Activated naive CD8-positive, alpha-beta T cell treated with anti-CD3 and anti-CD28 coated beads, Interleukin-2, amount 50 U/mL, for 24 hours (primary cell): ENCODE measurements at regions not wholly inside any gene's neighbourhood (a gene's known extent, or its start where the extent isn't known, plus 50 kb on each side); places are given as distances from the start of the nearest gene placed in this dataset.
A peak's percentile ranks its signal among the peaks of the same experiment; 100 is the strongest.
"Not testable (repeated sequence)": the region's sequence is repeated elsewhere in the genome, so short reads cannot be mapped to it uniquely, and the experiment has no call there.

Experiments
- ATAC-seq: fragments of 150-1000 bp; cut with Tn5 transposase; one replicate; pipeline ENCODE4 v1.10.0; 2021
- DNase-seq: peaks from one replicate; pipeline ENCODE4 v3.0.0; 2021
- H3K27ac Mint-ChIP-seq: one replicate; pipeline ENCODE4 v1.8.0; 2021; ENCODE audit warnings: mild to moderate bottlenecking, mixed read lengths
- H3K27me3 Mint-ChIP-seq: one replicate; pipeline ENCODE4 v1.8.0; 2021; ENCODE audit warnings: mixed read lengths
- H3K36me3 Mint-ChIP-seq: one replicate; pipeline ENCODE4 v1.8.0; 2021; ENCODE audit warnings: low read depth, mixed read lengths
- H3K4me1 Mint-ChIP-seq: one replicate; pipeline ENCODE4 v1.8.0; 2021; ENCODE audit warnings: mixed read lengths
- H3K4me3 Mint-ChIP-seq: one replicate; pipeline ENCODE4 v1.8.0; 2021; ENCODE audit warnings: mild to moderate bottlenecking, moderate library complexity, mixed read lengths
- H3K9me3 Mint-ChIP-seq: one replicate; pipeline ENCODE4 v1.8.0; 2021; ENCODE audit warnings: mixed read lengths

GRCh38 chr13:23966221-23966690 lies 69.0 kb upstream of the C1QTNF9B start:
- peaks cover 19% of the 10 kb centered on the region for H3K4me1 Mint-ChIP-seq
- DNase-seq (no peak), ATAC-seq (no peak)
- no peaks in the 10 kb centered on the region for H3K9me3 Mint-ChIP-seq
- H3K36me3 Mint-ChIP-seq, result no peaks in the 10 kb centered on the region
- peak overlapping the region; percentile 54 for H3K4me3 Mint-ChIP-seq
- no peak overlapping the region for H3K27ac Mint-ChIP-seq
- no peaks in the 10 kb centered on the region for H3K27me3 Mint-ChIP-seq

DNA sequence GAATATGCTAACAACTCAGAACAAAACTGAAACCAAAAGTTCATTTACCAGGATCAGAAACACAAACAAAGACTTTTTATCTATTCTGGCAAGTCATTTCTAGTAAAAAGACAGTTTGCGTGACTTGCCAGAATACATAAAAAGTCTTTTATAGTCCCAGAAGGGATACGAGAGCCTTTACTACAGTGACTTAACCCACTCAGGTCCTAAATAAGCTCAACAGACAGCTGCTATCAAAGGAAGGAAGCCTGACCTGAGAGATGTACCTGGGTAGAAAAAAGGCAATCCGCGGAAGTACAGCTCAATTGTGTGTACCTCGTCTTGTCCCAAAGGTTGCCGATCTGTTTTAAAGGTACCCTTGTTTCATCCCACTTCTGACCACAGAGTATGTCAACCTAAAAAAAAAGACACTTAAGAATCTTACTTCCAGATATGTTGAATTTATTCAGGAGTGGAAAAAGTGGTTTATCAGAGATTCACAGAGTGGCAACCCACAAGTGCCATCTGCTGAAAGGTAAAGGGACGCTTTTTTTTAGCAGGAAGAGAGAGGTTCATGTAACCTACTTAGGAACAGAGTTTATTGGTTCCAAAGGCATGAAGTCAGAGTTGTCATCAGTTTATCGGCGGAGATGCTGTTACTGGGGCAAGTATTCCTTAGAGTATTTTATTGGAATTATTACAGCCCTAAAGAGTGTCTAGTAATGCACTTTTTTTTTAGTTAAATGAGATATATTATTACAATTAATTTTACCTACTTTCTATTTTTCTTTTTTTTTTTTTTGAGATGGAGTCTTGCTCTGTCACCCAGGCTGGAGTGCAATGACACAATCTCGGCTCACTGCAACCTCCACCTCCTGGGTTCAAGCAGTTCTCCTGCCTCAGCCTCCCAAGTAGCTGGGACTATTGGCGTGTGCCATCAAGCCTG lies 69.7 kb upstream of the C1QTNF9B start:
- Mint-ChIP-seq H3K27me3 (no peaks in the 10 kb centered on the region), H3K27ac (peak overlapping the region; percentile 32), H3K36me3 (no peaks in the 10 kb centered on the region), H3K9me3 (no peaks in the 10 kb centered on the region), H3K4me1 (peaks cover 18% of the 10 kb centered on the region), H3K4me3 (peak overlapping the region; percentile 54)
- ATAC-seq (peak; percentile 49), DNase-seq (no peak)

GRCh38 chr13:23967792-23968191 lies 70.5 kb upstream of the C1QTNF9B start:
- not testable (repeated sequence) for H3K27me3 Mint-ChIP-seq, H3K36me3 Mint-ChIP-seq, H3K9me3 Mint-ChIP-seq, DNase-seq, ATAC-seq
- Mint-ChIP-seq H3K4me1 (peaks cover 18% of the 10 kb centered on the region), H3K4me3 (peak overlapping the region; percentile 3), H3K27ac (peak overlapping the region; percentile 16)

GRCh38 chr13:23969647-23970046 lies 72.3 kb upstream of the C1QTNF9B start:
- Mint-ChIP-seq H3K27ac (no peak overlapping the region), H3K4me3 (no peak overlapping the region), H3K36me3 (no peaks in the 10 kb centered on the region), H3K9me3 (no peaks in the 10 kb centered on the region), H3K4me1 (peaks cover 16% of the 10 kb centered on the region), H3K27me3 (no peaks in the 10 kb centered on the region)
- DNase-seq, result no peak
- no peak for ATAC-seq

DNA sequence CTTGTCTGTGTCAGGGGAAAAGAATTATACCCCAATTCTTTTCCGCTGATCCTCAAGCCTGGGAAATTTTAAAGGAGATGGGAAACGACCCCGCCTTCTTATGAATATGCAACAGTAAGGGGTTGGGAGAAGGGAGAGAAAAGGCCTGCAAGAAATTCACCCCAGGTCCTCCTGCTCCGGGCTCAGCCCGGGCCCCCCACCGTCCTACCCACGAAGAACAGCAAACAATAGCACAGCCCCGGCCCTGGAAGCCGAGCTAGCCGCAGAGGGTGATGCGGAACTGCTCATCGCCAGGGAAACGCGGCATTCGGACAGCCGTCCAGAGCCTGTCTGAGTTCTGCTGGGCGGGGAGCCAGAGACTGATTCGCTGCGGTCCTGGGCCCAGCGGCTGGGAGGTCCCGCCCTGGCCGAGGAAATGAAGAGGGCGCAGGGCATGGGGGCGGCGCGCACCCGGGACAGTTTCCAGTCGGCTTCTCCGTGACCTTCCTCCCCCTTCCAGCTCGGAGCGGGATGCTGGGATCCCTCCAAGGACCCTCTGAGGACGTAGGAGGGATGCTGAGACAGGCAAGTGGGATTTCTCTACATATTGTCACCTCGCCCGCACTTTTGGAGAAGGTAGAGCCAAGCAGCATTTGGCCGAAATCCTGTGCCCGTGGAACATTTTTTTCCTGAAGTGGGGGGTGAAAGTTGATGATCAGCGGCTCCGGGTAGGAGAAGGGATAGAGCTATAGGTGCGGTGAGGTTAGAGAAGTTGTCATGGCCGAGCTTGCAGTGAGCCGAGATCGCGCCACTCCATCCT lies 82.3 kb upstream of the C1QTNF9B start:
- peaks cover 15% of the 10 kb centered on the region for H3K4me1 Mint-ChIP-seq
- H3K27me3 Mint-ChIP-seq, result peaks cover 22% of the 10 kb centered on the region
- H3K4me3 Mint-ChIP-seq, result peak overlapping the region; percentile 85
- ATAC-seq (peak; percentile 66), DNase-seq (peak; percentile 38)
- H3K36me3 Mint-ChIP-seq, result no peaks in the 10 kb centered on the region
- H3K27ac Mint-ChIP-seq, result peak overlapping the region; percentile 82
- H3K9me3 Mint-ChIP-seq, result no peaks in the 10 kb centered on the region

DNA sequence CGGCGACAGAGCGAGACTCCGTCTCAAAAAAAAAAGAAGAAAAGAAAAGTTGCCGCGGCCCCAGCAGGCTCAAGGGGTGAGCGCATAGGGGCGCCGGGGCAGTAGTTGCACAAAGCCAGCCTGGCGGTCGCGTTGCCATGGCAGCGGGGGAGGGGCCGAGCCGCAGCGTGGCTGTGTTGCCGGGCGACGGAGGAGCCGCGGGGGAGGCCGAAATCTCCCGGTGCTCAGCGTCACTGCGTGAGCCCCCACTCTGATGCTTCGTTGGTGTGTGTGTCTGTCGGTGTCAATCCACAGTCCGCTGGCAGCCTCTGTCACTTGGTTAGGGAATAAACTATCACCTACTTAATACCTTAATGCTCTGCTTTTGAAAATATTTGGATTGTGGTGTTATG lies 82.9 kb upstream of the C1QTNF9B start:
- peaks cover 15% of the 10 kb centered on the region for H3K4me1 Mint-ChIP-seq
- H3K27ac Mint-ChIP-seq, result peak overlapping the region; percentile 82
- peaks cover 22% of the 10 kb centered on the region for H3K27me3 Mint-ChIP-seq
- peak; percentile 94 for ATAC-seq
- no peaks in the 10 kb centered on the region for H3K36me3 Mint-ChIP-seq
- DNase-seq, result peak; percentile 92
- no peaks in the 10 kb centered on the region for H3K9me3 Mint-ChIP-seq
- peak overlapping the region; percentile 85 for H3K4me3 Mint-ChIP-seq

GRCh38 chr13:23983671-23984070 lies 86.4 kb upstream of the C1QTNF9B start:
- DNase-seq (no peak), ATAC-seq (no peak)
- peaks cover 15% of the 10 kb centered on the region for H3K4me1 Mint-ChIP-seq
- H3K27me3 Mint-ChIP-seq, result peaks cover 12% of the 10 kb centered on the region
- no peak overlapping the region for H3K27ac Mint-ChIP-seq
- no peaks in the 10 kb centered on the region for H3K9me3 Mint-ChIP-seq
- H3K36me3 Mint-ChIP-seq, result no peaks in the 10 kb centered on the region
- H3K4me3 Mint-ChIP-seq, result no peak overlapping the region

DNA sequence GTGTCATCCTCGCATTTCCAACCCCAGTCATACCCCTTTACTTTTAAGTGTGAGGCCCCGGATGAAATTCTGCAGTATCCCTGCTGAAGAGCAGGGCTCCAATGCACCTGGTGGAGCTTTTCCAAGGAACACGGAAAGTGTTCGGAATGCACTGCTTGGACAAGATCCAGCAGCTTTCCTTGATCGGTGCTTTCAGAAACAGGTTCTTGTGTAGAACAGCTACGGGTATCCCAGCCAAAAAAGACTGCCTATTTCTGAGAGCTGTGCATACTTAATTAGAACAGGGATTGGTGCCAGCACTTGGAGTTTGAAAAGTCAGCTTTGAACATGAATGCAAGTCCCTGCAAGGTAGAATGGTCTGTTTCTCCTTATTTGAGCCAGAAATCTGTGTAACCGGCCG lies 87.2 kb upstream of the C1QTNF9B start:
- H3K4me3 Mint-ChIP-seq, result no peak overlapping the region
- peaks cover 10% of the 10 kb centered on the region for H3K27me3 Mint-ChIP-seq
- no peaks in the 10 kb centered on the region for H3K9me3 Mint-ChIP-seq
- H3K27ac Mint-ChIP-seq, result no peak overlapping the region
- peaks cover 10% of the 10 kb centered on the region for H3K4me1 Mint-ChIP-seq
- DNase-seq, result no peak
- ATAC-seq, result no peak
- no peaks in the 10 kb centered on the region for H3K36me3 Mint-ChIP-seq

- Mint-ChIP-seq H3K27ac (no peak overlapping the region), H3K4me1 (peaks cover 5% of the 10 kb centered on the region), H3K27me3 (peaks cover 6% of the 10 kb centered on the region), H3K9me3 (no peaks in the 10 kb centered on the region), H3K36me3 (no peaks in the 10 kb centered on the region), H3K4me3 (no peak overlapping the region)
- DNase-seq (no peak), ATAC-seq (no peak)
Observed at GRCh38 chr13:23985060-23985459, 87.8 kb upstream of the C1QTNF9B start.

DNA sequence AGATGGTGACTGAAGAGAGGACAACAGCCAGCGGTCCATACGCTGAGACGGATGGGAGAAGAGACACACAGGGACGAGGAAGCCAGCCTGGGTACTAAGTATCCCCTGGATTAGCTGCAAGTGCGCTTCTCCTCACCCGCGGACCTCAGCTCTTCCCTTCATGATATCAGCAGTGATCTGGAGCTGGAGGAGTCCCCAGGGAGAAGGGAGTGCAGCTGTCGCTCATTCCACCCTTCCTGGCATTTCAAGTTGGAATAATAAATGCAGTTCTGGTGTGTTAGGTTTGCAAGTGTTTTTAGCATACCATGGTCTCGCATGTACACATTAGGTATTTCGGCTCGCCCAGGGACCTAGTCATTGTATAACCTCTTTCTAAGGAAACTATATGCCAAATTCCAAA lies 88.5 kb upstream of the C1QTNF9B start:
- Mint-ChIP-seq H3K4me3 (no peak overlapping the region), H3K27me3 (peaks cover 2% of the 10 kb centered on the region), H3K4me1 (no peaks in the 10 kb centered on the region), H3K9me3 (no peaks in the 10 kb centered on the region), H3K36me3 (no peaks in the 10 kb centered on the region), H3K27ac (no peak overlapping the region)
- no peak for DNase-seq
- no peak for ATAC-seq

- no peak for ATAC-seq
Observed at GRCh38 chr13:23986619-23987018, 89.3 kb upstream of the C1QTNF9B start.

GRCh38 chr13:23987331-23987894 lies 90.1 kb upstream of the C1QTNF9B start:
- H3K27me3 Mint-ChIP-seq, result peaks cover 2% of the 10 kb centered on the region
- no peaks in the 10 kb centered on the region for H3K4me1 Mint-ChIP-seq
- ATAC-seq (no peak), DNase-seq (no peak)
- H3K9me3 Mint-ChIP-seq, result no peaks in the 10 kb centered on the region
- no peaks in the 10 kb centered on the region for H3K36me3 Mint-ChIP-seq
- H3K27ac Mint-ChIP-seq, result no peak overlapping the region
- H3K4me3 Mint-ChIP-seq, result no peak overlapping the region

More at GRCh38 chr13:23986619-23987018, 89.3 kb upstream of the C1QTNF9B start:
- no peaks in the 10 kb centered on the region for H3K4me1 Mint-ChIP-seq
- no peaks in the 10 kb centered on the region for H3K9me3 Mint-ChIP-seq
- H3K27me3 Mint-ChIP-seq, result peaks cover 2% of the 10 kb centered on the region
- no peak overlapping the region for H3K27ac Mint-ChIP-seq
- H3K4me3 Mint-ChIP-seq, result no peak overlapping the region
- no peak for DNase-seq
- no peaks in the 10 kb centered on the region for H3K36me3 Mint-ChIP-seq

DNA sequence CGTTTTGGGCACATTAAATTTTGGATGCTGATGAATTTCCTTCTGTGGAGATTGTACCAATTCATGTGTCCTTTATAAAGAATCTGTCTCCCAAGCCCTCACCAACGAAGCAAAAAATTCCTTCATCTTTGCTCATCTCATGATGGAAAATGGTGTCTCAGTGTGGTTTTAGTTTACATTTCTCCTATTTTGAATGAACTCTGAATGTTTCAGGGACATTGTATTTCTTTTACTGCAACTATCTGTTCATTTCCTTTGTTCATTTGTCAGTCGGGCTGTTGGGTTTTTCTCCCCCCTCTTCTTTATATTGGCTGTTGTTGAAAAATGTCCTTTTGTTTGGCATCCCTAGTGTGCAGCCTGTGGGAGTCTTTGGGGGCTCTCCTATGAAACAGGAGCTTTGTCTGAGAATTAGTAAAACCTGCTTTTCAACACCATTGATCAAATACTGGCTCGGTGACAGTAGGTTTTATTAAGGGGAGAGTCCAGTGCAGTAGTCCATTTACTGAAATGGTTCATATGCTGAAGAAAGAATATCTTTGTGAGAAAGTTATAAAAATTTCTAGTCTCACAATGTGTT lies 91.3 kb upstream of the C1QTNF9B start:
- Mint-ChIP-seq H3K4me1 (no peaks in the 10 kb centered on the region), H3K9me3 (no peaks in the 10 kb centered on the region), H3K27ac (no peak overlapping the region), H3K36me3 (no peaks in the 10 kb centered on the region), H3K4me3 (no peak overlapping the region), H3K27me3 (no peaks in the 10 kb centered on the region)
- ATAC-seq, result no peak
- no peak for DNase-seq

- H3K27ac Mint-ChIP-seq, result no peak overlapping the region
- no peaks in the 10 kb centered on the region for H3K4me1 Mint-ChIP-seq
Observed at GRCh38 chr13:23990455-23990854, 93.2 kb upstream of the C1QTNF9B start.

More at GRCh38 chr13:23990455-23990854, 93.2 kb upstream of the C1QTNF9B start:
- no peak for ATAC-seq
- DNase-seq, result no peak
- H3K4me3 Mint-ChIP-seq, result no peak overlapping the region
- H3K36me3 Mint-ChIP-seq, result no peaks in the 10 kb centered on the region
- H3K9me3 Mint-ChIP-seq, result no peaks in the 10 kb centered on the region
- no peaks in the 10 kb centered on the region for H3K27me3 Mint-ChIP-seq
